Mesendoderm (in vitro differentiated cells): ENCODE measurements at regions not wholly inside any gene's neighbourhood (a gene's known extent, or its start where the extent isn't known, plus 50 kb on each side); places are given as distances from the start of the nearest gene placed in this dataset.
A peak's percentile ranks its signal among the peaks of the same experiment; 100 is the strongest.
"Not testable (repeated sequence)": the region's sequence is repeated elsewhere in the genome, so short reads cannot be mapped to it uniquely, and the experiment has no call there.

ENCODE experiments used
- DNase-seq: peaks from one replicate; pipeline ENCODE4 v3.0.0; 2013
- H2AK5ac ChIP-seq: 2 replicates; pipeline ENCODE4 v1.6.1; 2013; ENCODE audit warnings: low read length, inconsistent platforms
- H2BK120ac ChIP-seq: 2 replicates; pipeline ENCODE4 v1.6.1; 2013; ENCODE audit warnings: low read depth, mild to moderate bottlenecking, low read length, moderate library complexity, mixed read lengths
- H2BK15ac ChIP-seq: replicated peaks from 2 replicates; pipeline ENCODE4 v1.6.1; 2013; ENCODE audit warnings: low read depth, mild to moderate bottlenecking, moderate library complexity
- H2BK5ac ChIP-seq: 2 replicates; pipeline ENCODE4 v1.6.1; 2013; ENCODE audit warnings: low read length, inconsistent platforms
- H3K18ac ChIP-seq: 2 replicates; pipeline ENCODE4 v1.6.1; 2013; ENCODE audit warnings: mild to moderate bottlenecking, low read length, mixed read lengths
- H3K23ac ChIP-seq: one replicate; pipeline ENCODE4 v1.6.1; 2013; ENCODE audit warnings: low read length
- H3K27ac ChIP-seq: 2 replicates; pipeline ENCODE4 v1.5.1; 2013; ENCODE audit warnings: low read depth, mild to moderate bottlenecking, inconsistent platforms, low read length, moderate library complexity
- H3K27me3 ChIP-seq: 2 replicates; pipeline ENCODE4 v1.6.1; 2013; ENCODE audit warnings: low read length, control low read depth, mild to moderate bottlenecking, inconsistent platforms; ENCODE audit not compliant: insufficient read depth, poor library complexity
- H3K36me3 ChIP-seq: 2 replicates; pipeline ENCODE4 v1.6.1; 2013; ENCODE audit warnings: low read length, inconsistent platforms; ENCODE audit not compliant: control insufficient read depth, insufficient read depth
- H3K4ac ChIP-seq: one replicate; pipeline ENCODE4 v1.6.1; 2013; ENCODE audit warnings: low read depth, mild to moderate bottlenecking, low read length, moderate library complexity
- H3K4me1 ChIP-seq: 2 replicates; pipeline ENCODE4 v1.6.1; 2013; ENCODE audit warnings: low read depth, low read length, inconsistent platforms; ENCODE audit not compliant: control insufficient read depth
- H3K4me2 ChIP-seq: 2 replicates; pipeline ENCODE4 v1.6.1; 2013; ENCODE audit warnings: low read length
- H3K4me3 ChIP-seq: 2 replicates; pipeline ENCODE4 v1.5.1; 2013; ENCODE audit warnings: mild to moderate bottlenecking, low read length
- H3K56ac ChIP-seq: one replicate; pipeline ENCODE4 v1.6.1; 2013; ENCODE audit warnings: low read length
- H3K79me1 ChIP-seq: 2 replicates; pipeline ENCODE4 v1.6.1; 2013; ENCODE audit warnings: low read length, inconsistent platforms
- H3K79me2 ChIP-seq: 2 replicates; pipeline ENCODE4 v1.6.1; 2013; ENCODE audit warnings: mild to moderate bottlenecking, low read length; ENCODE audit not compliant: control insufficient read depth, insufficient read depth
- H3K9ac ChIP-seq: 2 replicates; pipeline ENCODE4 v1.6.1; 2013; ENCODE audit warnings: low read length, inconsistent platforms
- H4K5ac ChIP-seq: one replicate; pipeline ENCODE4 v1.6.1; 2013; ENCODE audit warnings: low read length
- H4K8ac ChIP-seq: one replicate; pipeline ENCODE4 v1.6.1; 2013; ENCODE audit warnings: low read depth, mild to moderate bottlenecking, control low read depth, low read length, moderate library complexity
- WGBS: extraction: QIAGEN DNeasy Blood & Tissue Kit; methylation state at CpG from one replicate; pipeline ENCODE4 v1.1.7; 2013; ENCODE audit warnings: low lambda C conversion rate, missing lambda C conversion rate; ENCODE audit not compliant: insufficient coverage; ENCODE audit errors: extremely low coverage; 5-methylcytosine and 5-hydroxymethylcytosine counted together

DNA sequence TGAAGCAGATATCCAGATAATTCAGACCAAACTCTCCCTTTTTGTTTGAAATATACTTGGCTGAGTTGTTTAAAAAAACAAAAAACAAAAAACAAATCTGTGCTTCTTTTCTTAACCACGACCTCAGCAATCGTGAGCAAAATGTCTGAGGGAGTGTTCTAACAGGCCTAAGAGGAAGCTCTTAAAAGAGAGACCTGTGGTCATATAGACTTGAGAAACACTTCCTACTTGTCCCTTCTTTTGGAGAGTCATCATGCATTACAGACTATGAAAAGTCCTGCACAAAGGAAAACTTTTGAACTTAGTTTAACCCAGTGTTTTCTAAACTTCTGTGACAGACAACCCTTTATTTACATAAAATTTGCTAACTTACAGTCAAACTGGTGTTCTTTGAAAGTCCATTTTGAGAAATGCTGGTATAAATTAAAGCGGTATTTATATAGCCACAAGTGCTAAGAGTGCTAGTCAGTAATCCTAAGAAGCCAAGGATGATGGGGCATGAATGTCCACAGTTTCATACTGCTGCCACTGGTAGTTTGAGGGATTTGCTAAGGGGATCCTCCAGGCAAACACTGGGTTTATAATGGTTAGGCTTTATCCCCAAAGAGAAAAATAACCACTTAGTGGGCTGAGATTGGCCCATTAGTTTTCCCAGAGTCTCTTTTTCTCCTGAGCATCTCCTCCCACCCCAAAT lies 199.8 kb downstream of the LRRC70 start:
- Histone ChIP-seq H3K79me2 (no peaks in the 10 kb centered on the region), H3K4me3 (no peak overlapping the region), H2BK15ac (no peak overlapping the region), H3K23ac (no peak overlapping the region), H3K4me1 (no peaks in the 10 kb centered on the region), H2BK120ac (no peak overlapping the region), H3K27ac (no peak overlapping the region), H3K9ac (no peak overlapping the region), H4K5ac (no peak overlapping the region), H3K4me2 (no peak overlapping the region), H3K36me3 (no peaks in the 10 kb centered on the region), H4K8ac (no peak overlapping the region), H3K27me3 (no peaks in the 10 kb centered on the region), H3K56ac (no peak overlapping the region), H3K4ac (no peak overlapping the region), H3K18ac (no peak overlapping the region), H3K79me1 (no peaks in the 10 kb centered on the region), H2AK5ac (no peak overlapping the region), H2BK5ac (no peak overlapping the region)
- WGBS: no CpG with 5 or more reads among the region's 3 CpGs
- DNase-seq: no peak

GRCh38 chr5:62777081-62777480 lies 198.5 kb downstream of the LRRC70 start:
- H3K23ac ChIP-seq, H3K36me3 ChIP-seq, DNase-seq, H3K9ac ChIP-seq, H3K56ac ChIP-seq, H3K4ac ChIP-seq, H2BK15ac ChIP-seq, H3K27ac ChIP-seq, H3K79me1 ChIP-seq, H3K4me1 ChIP-seq, H2AK5ac ChIP-seq, H3K4me2 ChIP-seq, H3K27me3 ChIP-seq, H3K18ac ChIP-seq, H4K5ac ChIP-seq, H4K8ac ChIP-seq, H2BK5ac ChIP-seq, H3K79me2 ChIP-seq, H2BK120ac ChIP-seq, H3K4me3 ChIP-seq: not testable (repeated sequence)
- WGBS: no CpG with 5 or more reads among the region's 15 CpGs

DNA sequence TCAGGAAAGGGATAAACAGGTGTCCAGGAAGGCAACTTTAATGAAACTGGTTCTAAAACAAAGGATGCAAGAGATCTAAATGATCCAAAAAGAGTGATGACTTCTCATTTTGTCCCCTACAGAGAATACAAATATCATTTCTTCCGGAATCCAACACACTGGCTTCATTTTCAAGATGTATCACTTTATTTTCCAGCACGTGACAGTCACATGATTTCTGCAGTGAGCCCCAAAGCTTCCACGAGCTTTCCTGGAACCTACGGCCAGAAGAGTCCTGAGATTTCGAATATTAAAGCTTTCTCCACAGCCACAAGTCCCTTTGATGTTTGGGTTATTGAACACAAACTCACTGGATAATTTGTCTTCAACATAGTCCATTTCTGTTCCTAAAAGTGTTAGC lies 198.0 kb downstream of the LRRC70 start:
- H3K4me2 ChIP-seq, H3K4me1 ChIP-seq, H3K79me1 ChIP-seq, H3K79me2 ChIP-seq, H2BK120ac ChIP-seq, H3K36me3 ChIP-seq, H4K8ac ChIP-seq, H3K27me3 ChIP-seq, H3K56ac ChIP-seq, H3K18ac ChIP-seq, H2BK15ac ChIP-seq, H4K5ac ChIP-seq, H2AK5ac ChIP-seq, H2BK5ac ChIP-seq, H3K27ac ChIP-seq, H3K9ac ChIP-seq, DNase-seq, H3K4me3 ChIP-seq, H3K23ac ChIP-seq, H3K4ac ChIP-seq: not testable (repeated sequence)
- WGBS: no CpG with 5 or more reads among the region's 5 CpGs

DNA sequence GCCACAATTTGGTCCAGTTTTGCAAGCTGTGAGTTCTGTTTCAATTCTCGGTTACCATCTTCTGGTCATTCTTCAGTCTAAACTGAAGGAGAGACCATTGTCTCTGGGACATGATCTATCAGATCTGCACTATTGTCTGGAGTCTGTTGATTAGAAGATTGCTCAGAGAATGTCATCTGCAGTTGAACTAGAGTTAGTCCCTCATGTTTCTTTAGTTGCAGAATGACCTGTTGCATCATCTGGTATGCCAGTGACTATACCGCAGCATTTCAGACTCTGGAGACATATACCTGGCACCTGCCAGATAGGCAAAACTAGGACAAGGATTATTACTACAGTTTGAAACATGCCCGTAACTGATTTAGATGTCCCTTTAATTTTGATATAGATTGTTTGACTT lies 194.8 kb downstream of the LRRC70 start:
- no peak overlapping the region for H3K9ac ChIP-seq
- H3K27me3 ChIP-seq: no peaks in the 10 kb centered on the region
- no peak overlapping the region for H3K27ac ChIP-seq
- no peak for DNase-seq
- H3K4me2 ChIP-seq: no peak overlapping the region
- no peak overlapping the region for H2BK15ac ChIP-seq
- peak overlapping the region; percentile 45 for H2BK120ac ChIP-seq
- no peak overlapping the region for H4K5ac ChIP-seq
- H4K8ac ChIP-seq: no peak overlapping the region
- no peaks in the 10 kb centered on the region for H3K36me3 ChIP-seq
- no peak overlapping the region for H2BK5ac ChIP-seq
- H3K4me1 ChIP-seq: no peaks in the 10 kb centered on the region
- H3K79me2 ChIP-seq: no peaks in the 10 kb centered on the region
- H3K56ac ChIP-seq: no peak overlapping the region
- no peak overlapping the region for H3K4ac ChIP-seq
- H3K79me1 ChIP-seq: no peaks in the 10 kb centered on the region
- WGBS: no CpG with 5 or more reads among the region's 3 CpGs
- H3K18ac ChIP-seq: no peak overlapping the region
- no peak overlapping the region for H3K4me3 ChIP-seq
- H2AK5ac ChIP-seq: no peak overlapping the region
- H3K23ac ChIP-seq: no peak overlapping the region

DNA sequence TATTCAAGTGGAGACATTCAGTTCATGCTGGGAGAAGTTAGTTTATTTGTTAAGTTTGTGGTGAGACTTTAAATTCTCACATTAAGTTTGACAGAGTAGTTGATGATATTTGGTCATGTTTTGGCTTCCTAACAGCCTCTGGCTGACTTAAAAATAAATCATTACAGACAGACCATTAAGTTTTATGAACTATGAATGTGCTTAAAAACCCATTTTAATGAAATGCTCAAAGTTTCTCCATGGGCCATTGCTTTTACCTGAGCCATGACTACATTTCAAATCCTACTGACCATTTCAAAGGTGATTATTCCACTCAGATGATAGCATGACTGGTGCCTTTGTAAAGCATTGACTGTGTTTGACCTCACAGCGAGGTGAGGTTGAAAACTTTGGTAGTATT lies 192.7 kb downstream of the LRRC70 start:
- WGBS: no CpG with 5 or more reads among the region's 1 CpG
- Histone ChIP-seq H3K56ac (no peak overlapping the region), H3K4ac (no peak overlapping the region), H3K27me3 (no peaks in the 10 kb centered on the region), H3K79me1 (no peaks in the 10 kb centered on the region), H2BK120ac (no peak overlapping the region), H3K9ac (no peak overlapping the region), H3K36me3 (no peaks in the 10 kb centered on the region), H4K8ac (no peak overlapping the region), H3K18ac (no peak overlapping the region), H2AK5ac (no peak overlapping the region), H3K23ac (no peak overlapping the region), H3K79me2 (no peaks in the 10 kb centered on the region), H2BK5ac (no peak overlapping the region), H2BK15ac (no peak overlapping the region), H3K4me3 (no peak overlapping the region), H3K4me2 (no peak overlapping the region), H3K4me1 (no peaks in the 10 kb centered on the region), H4K5ac (no peak overlapping the region), H3K27ac (no peak overlapping the region)
- DNase-seq: no peak

DNA sequence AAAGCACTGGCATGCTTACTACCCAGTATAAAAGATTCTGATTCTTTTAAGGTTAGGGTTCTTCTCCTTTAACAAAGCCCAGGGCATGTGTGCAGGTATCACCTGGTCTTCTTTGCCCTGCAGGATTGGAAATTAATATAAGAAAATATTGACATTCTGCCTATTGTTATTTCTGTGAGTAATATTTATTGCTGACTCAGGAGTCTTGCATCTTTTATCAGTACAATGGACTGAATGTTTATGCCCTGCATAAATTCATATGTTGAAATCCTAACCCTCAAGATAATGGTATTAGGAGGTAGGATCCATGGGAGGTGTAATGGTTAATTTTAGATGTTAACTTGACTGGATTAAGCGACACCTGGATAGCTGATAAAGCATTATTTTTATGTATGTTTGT lies 189.0 kb downstream of the LRRC70 start:
- Histone ChIP-seq H3K18ac (no peak overlapping the region), H3K79me2 (no peaks in the 10 kb centered on the region), H2BK15ac (no peak overlapping the region), H3K4ac (no peak overlapping the region), H2BK120ac (no peak overlapping the region), H4K8ac (no peak overlapping the region), H3K27ac (no peak overlapping the region), H3K56ac (no peak overlapping the region), H3K9ac (no peak overlapping the region), H3K4me1 (no peaks in the 10 kb centered on the region), H4K5ac (no peak overlapping the region), H2BK5ac (no peak overlapping the region), H3K4me3 (no peak overlapping the region), H3K4me2 (no peak overlapping the region), H3K36me3 (no peaks in the 10 kb centered on the region), H2AK5ac (no peak overlapping the region), H3K27me3 (no peaks in the 10 kb centered on the region), H3K79me1 (no peaks in the 10 kb centered on the region), H3K23ac (no peak overlapping the region)
- no peak for DNase-seq
- WGBS: no CpG with 5 or more reads among the region's 1 CpG
